ENCODE measurements at regions not wholly inside any gene's neighbourhood (a gene's known extent, or its start where the extent isn't known, plus 50 kb on each side); places are given as distances from the start of the nearest gene placed in this dataset.

- no peak for DNase-seq
Observed at GRCh38 chr19:27779954-27780353, 1433.0 kb downstream of the UQCRFS1 start.

- no peak for DNase-seq
Observed at GRCh38 chr19:27777726-27778125, 1435.2 kb downstream of the UQCRFS1 start.

- no peak for DNase-seq
Observed at GRCh38 chr19:27777242-27777641, 1435.7 kb downstream of the UQCRFS1 start.

- no peak for DNase-seq
Observed at GRCh38 chr19:27776524-27776923, 1436.4 kb downstream of the UQCRFS1 start.

GRCh38 chr19:27776020-27776419, 1436.9 kb downstream of the UQCRFS1 start:
- no peak for DNase-seq

GRCh38 chr19:27775395-27775794, 1437.6 kb downstream of the UQCRFS1 start:
- no peak for DNase-seq

GRCh38 chr19:27774827-27775226, 1438.1 kb downstream of the UQCRFS1 start:
- no peak for DNase-seq

GRCh38 chr19:27774337-27774736, 1438.6 kb downstream of the UQCRFS1 start:
- peak in 1 of 2 experiments; percentile 13 for DNase-seq

- no peak for DNase-seq
Observed at GRCh38 chr19:27773318-27774094, 1439.4 kb downstream of the UQCRFS1 start.

- no peak for DNase-seq
Observed at GRCh38 chr19:27772059-27772458, 1440.9 kb downstream of the UQCRFS1 start.

- DNase-seq, result no peak
Observed at GRCh38 chr19:27770095-27770494, 1442.9 kb downstream of the UQCRFS1 start.

GRCh38 chr19:27767234-27767633, 1445.7 kb downstream of the UQCRFS1 start:
- DNase-seq, result no peak

GRCh38 chr19:27765912-27766725, 1446.8 kb downstream of the UQCRFS1 start:
- no peak for DNase-seq

GRCh38 chr19:27765397-27765796, 1447.6 kb downstream of the UQCRFS1 start:
- no peak for DNase-seq

- DNase-seq, result no peak
Observed at GRCh38 chr19:27764186-27764804, 1448.7 kb downstream of the UQCRFS1 start.

- DNase-seq, result no peak
Observed at GRCh38 chr19:27762933-27763332, 1450.0 kb downstream of the UQCRFS1 start.

GRCh38 chr19:27759896-27760295, 1453.1 kb downstream of the UQCRFS1 start:
- DNase-seq, result no peak

GRCh38 chr19:27758626-27759505, 1454.1 kb downstream of the UQCRFS1 start:
- DNase-seq, result no peak

- DNase-seq, result no peak
Observed at GRCh38 chr19:27754700-27755099, 1458.3 kb downstream of the UQCRFS1 start.

GRCh38 chr19:27753622-27754021, 1459.3 kb downstream of the UQCRFS1 start:
- DNase-seq, result no peak

- no peak for DNase-seq
Observed at GRCh38 chr19:27752530-27753184, 1460.3 kb downstream of the UQCRFS1 start.

- no peak for DNase-seq
Observed at GRCh38 chr19:27751044-27751391, 1461.9 kb downstream of the UQCRFS1 start.

All from SHP77 (cell line).